HG03378 (cell line): ENCODE measurements at regions not wholly inside any gene's neighbourhood (a gene's known extent, or its start where the extent isn't known, plus 50 kb on each side); places are given as distances from the start of the nearest gene placed in this dataset.
"Not testable (repeated sequence)": the region's sequence is repeated elsewhere in the genome, so short reads cannot be mapped to it uniquely, and the experiment has no call there.

Source experiments
- ATAC-seq: cut with Tn5 transposase; IDR thresholded peaks from one replicate; pipeline ENCODE4 v1.9.1; 2021; ENCODE audit warnings: mild to moderate bottlenecking, moderate library complexity; ENCODE audit not compliant: unreplicated experiment

- no peak for ATAC-seq
These were observed 594.6 kb upstream of the ZP4 start for GRCh38 chr1:238485057-238485911.

DNA sequence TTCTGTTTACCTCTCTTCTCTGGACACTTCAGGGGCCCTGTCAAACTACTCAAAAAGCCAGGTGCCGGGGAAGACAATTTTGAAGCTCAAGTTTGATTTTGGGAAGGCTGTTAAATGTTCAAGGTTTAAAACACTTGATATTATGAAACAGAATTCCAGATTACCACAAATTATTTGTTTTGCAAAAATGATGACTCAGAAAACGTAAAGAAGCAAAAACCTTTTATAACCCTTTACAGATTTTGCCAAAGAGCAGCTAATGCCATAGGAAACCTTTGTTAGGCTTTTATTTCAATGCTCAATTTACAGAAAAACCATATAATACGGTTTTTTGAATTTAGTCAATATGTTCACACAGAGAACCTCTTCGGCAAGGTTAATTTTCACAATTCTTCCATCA is 593.4 kb upstream of the ZP4 start:
- no peak for ATAC-seq

GRCh38 chr1:238476841-238477240 is 586.1 kb upstream of the ZP4 start:
- ATAC-seq = no peak

DNA sequence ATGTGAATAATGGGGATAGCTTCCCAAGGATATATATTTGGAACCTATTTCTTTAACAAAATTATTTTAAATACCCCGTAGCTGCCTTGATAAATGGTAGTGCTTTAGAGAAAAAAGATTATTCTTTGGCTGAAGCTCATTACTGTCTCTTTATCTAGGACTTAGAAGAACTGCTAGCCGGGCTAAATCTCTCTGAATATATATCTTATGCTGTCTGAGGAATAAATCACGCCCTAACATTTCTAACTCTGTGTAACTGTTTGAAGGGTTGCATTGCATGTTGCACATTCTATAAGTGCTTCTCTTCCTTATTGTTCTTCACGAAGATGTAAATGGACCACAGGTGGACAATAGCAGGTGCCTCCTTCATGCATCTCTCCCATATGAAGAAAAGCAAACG is 585.0 kb upstream of the ZP4 start:
- no peak for ATAC-seq

GRCh38 chr1:238474263-238474662 is 583.5 kb upstream of the ZP4 start:
- ATAC-seq = no peak

DNA sequence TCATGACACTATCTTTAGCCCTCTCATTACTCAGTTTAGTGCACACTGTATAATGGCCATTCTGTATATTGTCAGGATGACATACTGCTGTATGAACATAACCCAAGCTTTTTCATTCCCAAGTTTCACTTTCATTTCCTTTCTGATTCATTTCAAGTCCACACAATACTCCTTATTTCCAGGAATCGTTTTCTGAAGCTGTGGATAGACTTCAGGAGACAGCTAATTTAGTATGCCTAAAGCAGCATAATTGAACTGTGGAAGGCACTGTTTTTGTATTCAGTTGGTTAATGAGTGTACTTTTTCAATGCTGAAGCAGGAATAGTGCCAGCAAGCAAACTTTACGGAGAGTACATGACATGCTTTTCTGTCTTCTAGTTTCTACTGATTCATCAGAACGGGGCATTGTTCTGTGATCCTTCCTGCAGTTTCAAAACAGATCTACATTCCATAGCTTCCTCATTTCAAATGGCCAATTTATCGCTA is 578.5 kb upstream of the ZP4 start:
- no peak for ATAC-seq

GRCh38 chr1:238468068-238468467 is 577.3 kb upstream of the ZP4 start:
- ATAC-seq = no peak

- ATAC-seq = no peak
These were observed 575.7 kb upstream of the ZP4 start for GRCh38 chr1:238466459-238466858.

GRCh38 chr1:238465449-238465848 is 574.7 kb upstream of the ZP4 start:
- ATAC-seq = no peak

GRCh38 chr1:238458899-238459298 is 568.2 kb upstream of the ZP4 start:
- no peak for ATAC-seq

DNA sequence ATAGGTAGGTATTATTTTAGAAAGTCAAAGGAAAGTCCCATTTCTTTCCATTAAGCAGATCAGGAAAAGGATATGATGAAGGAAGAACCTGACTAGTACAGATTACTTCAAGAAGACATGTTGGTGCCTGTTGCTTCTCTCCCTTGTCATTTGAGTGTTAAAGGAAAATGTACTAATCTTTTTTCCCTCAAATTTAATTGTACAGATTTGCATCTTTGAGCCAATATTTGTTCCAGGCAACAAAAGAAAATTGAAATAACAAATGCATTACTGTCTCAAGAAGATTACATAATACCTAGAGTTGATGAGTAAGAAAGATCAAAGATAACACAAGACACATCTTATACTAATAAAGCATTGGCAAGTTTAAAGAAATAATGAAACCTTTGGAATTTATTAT is 566.9 kb upstream of the ZP4 start:
- ATAC-seq = no peak

DNA sequence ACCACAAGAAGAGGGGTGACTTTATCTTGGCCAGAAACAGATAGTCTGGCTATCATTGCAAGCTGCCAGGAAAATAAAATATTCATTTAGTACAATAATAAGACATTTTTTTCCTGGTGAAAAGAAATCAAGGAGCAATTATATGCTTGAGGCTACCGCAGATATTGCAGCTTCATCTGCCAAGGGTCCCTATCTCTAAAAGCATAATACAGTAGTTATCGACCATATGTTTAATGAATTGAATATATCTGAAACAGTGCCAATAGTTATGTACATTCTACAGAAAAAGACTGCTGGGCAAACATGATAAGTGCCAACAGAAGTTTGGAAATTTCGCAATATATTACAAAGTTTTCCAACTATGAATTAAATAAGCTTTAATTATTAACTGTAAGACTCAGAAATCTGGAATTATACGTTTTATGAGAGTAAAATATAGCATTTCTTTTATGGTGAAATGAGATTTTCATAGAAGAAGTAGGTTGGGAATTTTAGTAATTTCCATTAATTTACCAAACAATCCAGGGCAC is 561.1 kb upstream of the ZP4 start:
- no peak for ATAC-seq

DNA sequence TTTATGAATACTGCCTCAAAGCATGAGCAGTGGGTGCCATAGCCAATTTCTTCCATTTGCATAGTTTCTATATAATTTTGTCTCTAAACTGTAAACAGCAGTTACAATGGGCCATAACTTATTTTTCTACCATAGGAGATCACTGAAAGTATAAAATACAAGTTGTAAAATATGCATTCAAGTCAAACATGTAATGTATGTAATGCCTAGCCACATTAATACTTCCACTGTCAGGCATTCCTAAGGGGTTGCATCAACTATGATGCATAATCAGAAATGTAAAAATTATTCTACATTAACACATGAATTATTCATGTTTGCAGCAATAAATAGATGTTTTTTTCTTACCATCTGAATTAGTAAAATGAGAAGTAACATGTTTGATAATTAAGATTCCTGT is 560.3 kb upstream of the ZP4 start:
- ATAC-seq = no peak

DNA sequence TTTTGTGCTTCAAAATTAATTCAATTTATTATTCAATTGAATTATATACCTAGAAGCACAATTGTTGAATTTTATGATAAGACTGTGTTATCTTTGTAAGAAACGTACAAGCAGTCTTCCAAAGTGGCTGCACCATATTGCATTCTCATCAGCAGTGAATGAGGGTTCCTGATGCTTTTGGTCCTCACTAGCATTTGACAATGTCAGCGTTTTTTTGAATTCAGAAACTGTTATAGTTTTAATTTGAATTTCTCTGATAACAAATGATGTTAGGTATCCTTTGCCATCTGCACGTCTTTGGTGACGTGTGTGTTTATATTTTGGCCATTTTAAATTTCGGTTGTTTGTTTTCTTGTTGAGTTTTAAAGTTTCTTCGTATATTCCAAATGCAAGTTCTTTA is 553.0 kb upstream of the ZP4 start:
- no peak for ATAC-seq

- no peak for ATAC-seq
These were observed 548.8 kb upstream of the ZP4 start for GRCh38 chr1:238439511-238439910.

DNA sequence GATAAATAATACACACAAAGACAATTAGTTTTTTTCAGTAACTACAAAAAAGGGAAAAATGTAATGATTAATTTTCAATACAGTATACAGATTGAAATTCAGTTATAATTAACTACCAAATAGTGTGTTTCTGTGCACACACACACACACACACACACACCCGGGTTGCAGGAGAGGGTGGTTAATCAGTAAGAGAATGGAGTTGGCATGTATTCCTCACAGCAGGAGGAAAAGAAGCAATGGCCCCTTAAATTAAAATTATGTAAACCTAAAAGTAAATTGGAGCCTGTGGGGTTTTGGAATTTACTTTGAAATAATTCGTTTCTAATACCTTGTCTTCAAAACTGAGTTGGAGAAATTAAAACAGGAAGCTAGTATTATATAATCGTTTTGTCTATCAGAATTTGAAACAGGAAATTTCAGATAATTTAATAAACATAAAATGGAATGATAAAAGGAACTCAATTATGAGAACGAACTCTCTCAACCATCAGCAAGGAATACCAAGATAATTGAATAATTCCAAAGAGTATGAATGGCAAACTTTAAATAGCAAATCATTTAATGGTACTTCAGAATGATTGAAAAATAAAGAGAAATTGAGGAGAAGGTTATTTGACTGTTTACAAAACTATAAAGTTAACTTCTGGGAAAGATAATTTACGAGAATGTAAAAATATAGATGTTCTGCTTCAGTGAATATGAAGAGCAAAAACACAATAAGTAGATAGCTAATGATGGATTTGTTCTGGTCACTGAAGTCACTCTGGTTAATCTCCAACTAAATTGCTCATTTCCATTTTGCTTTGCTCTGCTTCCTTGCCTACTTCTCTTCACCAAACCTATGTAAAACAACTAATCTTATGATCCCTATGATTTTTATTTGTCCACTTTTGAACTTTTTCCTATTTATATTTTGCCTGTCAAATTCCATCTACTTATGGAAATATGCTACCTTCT is 547.9 kb upstream of the ZP4 start:
- ATAC-seq = no peak

DNA sequence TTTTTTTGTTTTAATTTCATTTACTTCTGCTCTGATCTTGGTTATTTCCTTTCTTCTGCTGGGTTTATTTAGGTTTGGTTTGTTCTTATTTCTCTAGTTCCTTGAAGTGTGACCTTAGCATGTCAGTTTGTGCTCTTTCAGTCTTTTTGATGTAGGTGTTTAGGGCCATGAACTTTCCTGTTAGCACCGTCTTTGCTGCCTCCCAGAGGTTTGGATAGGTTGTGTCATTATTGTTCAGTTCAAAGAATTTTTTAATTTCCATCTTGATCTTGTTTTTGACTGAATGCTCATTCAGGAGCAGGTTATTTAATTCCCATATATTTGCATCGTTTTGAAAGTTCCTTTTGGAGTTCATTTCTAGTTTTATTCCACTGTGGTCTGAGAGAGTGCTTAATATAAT is 539.0 kb upstream of the ZP4 start:
- not testable (repeated sequence) for ATAC-seq

DNA sequence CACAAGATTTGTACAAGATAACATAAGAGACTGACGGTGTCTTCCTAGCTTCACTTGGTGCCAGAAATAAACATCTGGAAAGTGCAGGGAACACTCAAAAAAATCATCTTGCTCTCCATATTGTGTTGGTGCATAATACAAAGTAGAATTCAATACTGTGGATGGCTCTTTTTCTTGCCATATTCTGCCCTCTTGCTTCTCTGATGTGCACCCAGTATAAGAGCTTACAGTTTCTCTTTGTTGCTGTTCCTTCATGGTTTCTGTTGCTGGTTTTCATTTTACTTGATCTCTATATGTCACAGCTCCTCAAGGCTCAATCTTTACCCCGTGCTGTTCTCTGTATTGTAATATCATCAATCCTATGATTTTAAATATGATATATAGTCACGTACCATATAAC is 528.5 kb upstream of the ZP4 start:
- no peak for ATAC-seq

GRCh38 chr1:238409932-238410331 is 519.2 kb upstream of the ZP4 start:
- no peak for ATAC-seq

GRCh38 chr1:238409191-238409850 is 518.6 kb upstream of the ZP4 start:
- no peak for ATAC-seq

DNA sequence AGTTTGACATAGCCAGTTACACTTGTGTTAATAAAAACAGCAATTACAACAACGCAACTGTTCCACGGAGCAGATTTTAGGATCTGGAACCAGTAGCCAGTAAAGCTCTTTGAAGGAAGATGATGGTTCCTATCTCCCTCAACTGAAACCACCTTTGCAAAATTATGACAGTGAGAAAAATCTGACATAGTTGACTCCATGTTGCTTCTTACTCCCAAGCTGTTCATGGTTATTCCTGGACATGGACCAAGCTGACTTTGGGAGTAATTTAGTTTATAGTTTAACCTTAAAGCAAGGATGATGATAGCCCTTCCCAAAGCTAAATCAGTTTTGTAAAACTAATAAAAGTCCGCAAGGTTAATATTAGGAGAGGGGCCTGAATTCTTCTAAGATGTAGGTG is 518.0 kb upstream of the ZP4 start:
- ATAC-seq = no peak
